Coronary artery (tissue), 2 donors: ENCODE measurements at regions not wholly inside any gene's neighbourhood (a gene's known extent, or its start where the extent isn't known, plus 50 kb on each side); places are given as distances from the start of the nearest gene placed in this dataset.

Source experiments
- DNase-seq: peaks from one replicate; pipeline ENCODE4 v3.0.0-alpha.2; 2017; ENCODE audit warnings: low spot score
- H3K27ac ChIP-seq, 2 donors: fragments of 200-600 bp; sonication (generic); one replicate each; pipeline ENCODE4 v1.5.1; 2016 to 2019
- H3K4me3 ChIP-seq: fragments of 200-600 bp; sonication (generic); 2 replicates; pipeline ENCODE4 v1.5.1; 2016; ENCODE audit warnings: mild to moderate bottlenecking, moderate library complexity
- CTCF ChIP-seq: fragments of 200-600 bp; sonication (generic); IDR thresholded peaks from one replicate; pipeline ENCODE4 v1.5.1; 2019; ENCODE audit warnings: antibody characterized with exemption

GRCh38 chr10:21014141-21014540, 117.0 kb upstream of the NEBL start:
- Histone ChIP-seq H3K4me3 (no peak overlapping the region), H3K27ac (no peak overlapping the region)
- no peak for DNase-seq
- TF ChIP-seq CTCF = no peak

- Histone ChIP-seq H3K27ac (no peak overlapping the region), H3K4me3 (no peak overlapping the region)
- no peak for DNase-seq
- TF ChIP-seq CTCF = no peak
Measured at GRCh38 chr10:21011433-21012018, 114.4 kb upstream of the NEBL start.

GRCh38 chr10:21010615-21011014, 113.5 kb upstream of the NEBL start:
- Histone ChIP-seq H3K27ac (no peak overlapping the region), H3K4me3 (no peak overlapping the region)
- TF ChIP-seq CTCF = no peak
- no peak for DNase-seq

GRCh38 chr10:21003240-21003822, 106.2 kb upstream of the NEBL start:
- TF ChIP-seq CTCF = no peak
- no peak overlapping the region for H3K4me3 ChIP-seq
- no peak overlapping the region for H3K27ac ChIP-seq
- DNase-seq = no peak

- TF ChIP-seq CTCF = no peak
- Histone ChIP-seq H3K27ac (no peak overlapping the region), H3K4me3 (no peak overlapping the region)
- no peak for DNase-seq
Measured at GRCh38 chr10:21002091-21002878, 105.2 kb upstream of the NEBL start.

- H3K4me3 ChIP-seq = no peak overlapping the region
- no peak for TF ChIP-seq CTCF
- DNase-seq = no peak
Measured at GRCh38 chr10:20999699-21000098, 102.6 kb upstream of the NEBL start.

GRCh38 chr10:20998036-20998435, 100.9 kb upstream of the NEBL start:
- H3K27ac ChIP-seq = no peak overlapping the region
- TF ChIP-seq CTCF = no peak
- H3K4me3 ChIP-seq = no peak overlapping the region

More at GRCh38 chr10:20999699-21000098, 102.6 kb upstream of the NEBL start:
- no peak overlapping the region for H3K27ac ChIP-seq

More at GRCh38 chr10:20998036-20998435, 100.9 kb upstream of the NEBL start:
- DNase-seq = no peak
